Glutamatergic neuron (in vitro differentiated cells): ENCODE measurements at regions not wholly inside any gene's neighbourhood (a gene's known extent, or its start where the extent isn't known, plus 50 kb on each side); places are given as distances from the start of the nearest gene placed in this dataset.

Source experiments
- DNase-seq: peaks from one replicate; pipeline ENCODE4 v3.0.0; 2022
- H3K27ac Mint-ChIP-seq: one replicate; pipeline ENCODE4 v1.8.0; 2020; ENCODE audit warnings: mild to moderate bottlenecking, mixed read lengths, inconsistent platforms; ENCODE audit not compliant: unreplicated experiment
- H3K27me3 Mint-ChIP-seq: one replicate; pipeline ENCODE4 v1.8.0; 2020; ENCODE audit warnings: mild to moderate bottlenecking, moderate library complexity, mixed read lengths, inconsistent platforms; ENCODE audit not compliant: unreplicated experiment
- H3K36me3 Mint-ChIP-seq: one replicate; pipeline ENCODE4 v1.8.0; 2020; ENCODE audit warnings: mild to moderate bottlenecking, mixed read lengths, inconsistent platforms; ENCODE audit not compliant: unreplicated experiment
- H3K4me1 Mint-ChIP-seq: one replicate; pipeline ENCODE4 v1.8.0; 2020; ENCODE audit warnings: mild to moderate bottlenecking, low read depth, mixed read lengths, inconsistent platforms; ENCODE audit not compliant: unreplicated experiment
- H3K4me3 Mint-ChIP-seq: one replicate; pipeline ENCODE4 v1.8.0; 2020; ENCODE audit warnings: mild to moderate bottlenecking, mixed read lengths, inconsistent platforms; ENCODE audit not compliant: unreplicated experiment
- H3K9me3 Mint-ChIP-seq: one replicate; pipeline ENCODE4 v1.8.0; 2020; ENCODE audit warnings: mild to moderate bottlenecking, moderate library complexity, mixed read lengths, inconsistent platforms; ENCODE audit not compliant: unreplicated experiment
- TF ChIP-seq, protein P1 (sequence below): fragments of 200-600 bp; sonication (generic); IDR thresholded peaks from one replicate; pipeline ENCODE4 v1.5.0; 2021; ENCODE audit not compliant: partially characterized antibody, unreplicated experiment

GRCh38 chr2:226637383-226637782 is 162.2 kb downstream of the IRS1 start:
- H3K27ac Mint-ChIP-seq: no peak overlapping the region
- peaks cover 1% of the 10 kb centered on the region for H3K9me3 Mint-ChIP-seq
- H3K4me1 Mint-ChIP-seq: peaks cover 2% of the 10 kb centered on the region
- H3K36me3 Mint-ChIP-seq: no peaks in the 10 kb centered on the region
- peaks cover 5% of the 10 kb centered on the region for H3K27me3 Mint-ChIP-seq
- TF ChIP-seq, protein P1, sequence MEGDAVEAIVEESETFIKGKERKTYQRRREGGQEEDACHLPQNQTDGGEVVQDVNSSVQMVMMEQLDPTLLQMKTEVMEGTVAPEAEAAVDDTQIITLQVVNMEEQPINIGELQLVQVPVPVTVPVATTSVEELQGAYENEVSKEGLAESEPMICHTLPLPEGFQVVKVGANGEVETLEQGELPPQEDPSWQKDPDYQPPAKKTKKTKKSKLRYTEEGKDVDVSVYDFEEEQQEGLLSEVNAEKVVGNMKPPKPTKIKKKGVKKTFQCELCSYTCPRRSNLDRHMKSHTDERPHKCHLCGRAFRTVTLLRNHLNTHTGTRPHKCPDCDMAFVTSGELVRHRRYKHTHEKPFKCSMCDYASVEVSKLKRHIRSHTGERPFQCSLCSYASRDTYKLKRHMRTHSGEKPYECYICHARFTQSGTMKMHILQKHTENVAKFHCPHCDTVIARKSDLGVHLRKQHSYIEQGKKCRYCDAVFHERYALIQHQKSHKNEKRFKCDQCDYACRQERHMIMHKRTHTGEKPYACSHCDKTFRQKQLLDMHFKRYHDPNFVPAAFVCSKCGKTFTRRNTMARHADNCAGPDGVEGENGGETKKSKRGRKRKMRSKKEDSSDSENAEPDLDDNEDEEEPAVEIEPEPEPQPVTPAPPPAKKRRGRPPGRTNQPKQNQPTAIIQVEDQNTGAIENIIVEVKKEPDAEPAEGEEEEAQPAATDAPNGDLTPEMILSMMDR: no peak
- no peak for DNase-seq
- no peak overlapping the region for H3K4me3 Mint-ChIP-seq

GRCh38 chr2:226636586-226636985 is 163.0 kb downstream of the IRS1 start:
- Mint-ChIP-seq H3K4me1 (peaks cover 2% of the 10 kb centered on the region), H3K27me3 (peaks cover 5% of the 10 kb centered on the region), H3K36me3 (no peaks in the 10 kb centered on the region), H3K27ac (no peak overlapping the region), H3K9me3 (peaks cover 1% of the 10 kb centered on the region), H3K4me3 (no peak overlapping the region)
- DNase-seq: no peak
- TF ChIP-seq, protein P1: no peak

DNA sequence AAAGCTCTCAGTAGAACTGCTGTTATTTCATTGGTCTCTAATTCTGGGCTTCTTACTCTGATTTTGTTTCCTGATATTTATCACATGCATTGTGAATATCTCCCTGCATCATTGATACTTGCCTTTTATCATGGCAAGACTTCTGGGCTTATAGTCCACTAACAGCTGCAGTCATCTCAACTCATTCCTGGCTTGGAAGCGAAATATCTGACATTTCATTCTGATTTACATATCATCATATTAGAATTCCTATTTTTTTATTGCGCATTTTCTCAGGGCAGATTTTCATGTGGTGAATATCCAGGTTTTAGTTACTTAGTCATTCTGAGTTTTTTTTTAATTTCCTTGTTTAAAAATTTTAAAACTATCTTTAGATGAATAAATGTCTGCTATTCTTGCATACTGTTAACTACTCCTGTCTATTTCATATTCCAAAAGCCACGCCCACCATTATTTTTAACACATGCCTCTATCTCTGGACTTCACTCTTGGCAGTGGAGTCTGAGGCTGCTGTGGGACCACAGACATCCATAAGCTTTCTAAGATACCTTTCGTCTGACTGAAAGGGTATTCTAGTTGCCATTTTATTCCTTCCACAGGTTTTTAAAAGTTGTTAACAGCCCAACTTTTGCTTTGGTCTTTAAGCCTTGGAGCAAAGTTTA is 164.5 kb downstream of the IRS1 start:
- H3K9me3 Mint-ChIP-seq: peaks cover 1% of the 10 kb centered on the region
- TF ChIP-seq, protein P1: no peak
- H3K4me3 Mint-ChIP-seq: no peak overlapping the region
- no peak for DNase-seq
- H3K27me3 Mint-ChIP-seq: peaks cover 5% of the 10 kb centered on the region
- peaks cover 2% of the 10 kb centered on the region for H3K4me1 Mint-ChIP-seq
- no peaks in the 10 kb centered on the region for H3K36me3 Mint-ChIP-seq
- H3K27ac Mint-ChIP-seq: no peak overlapping the region

DNA sequence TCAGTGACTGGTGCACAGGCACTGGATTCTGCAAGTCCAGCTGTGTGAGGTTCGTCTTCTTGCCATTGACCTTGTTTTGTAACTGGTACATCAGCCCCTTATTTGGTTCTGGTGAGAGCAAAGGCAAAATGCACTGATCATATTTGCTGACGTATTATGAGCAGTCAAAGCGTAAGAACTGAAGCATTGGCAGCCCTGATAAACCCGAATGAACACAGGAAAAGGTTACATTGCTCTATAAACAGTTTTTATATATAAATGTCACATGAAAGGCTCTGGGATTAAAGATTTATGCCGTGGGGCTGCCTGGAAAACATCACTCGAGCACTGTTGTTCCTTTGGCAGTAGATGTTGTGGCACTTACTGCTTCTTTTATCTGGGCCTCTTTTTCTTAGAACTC is 167.9 kb downstream of the IRS1 start:
- Mint-ChIP-seq H3K4me1 (peaks cover 5% of the 10 kb centered on the region), H3K9me3 (peaks cover 1% of the 10 kb centered on the region), H3K27me3 (no peaks in the 10 kb centered on the region), H3K36me3 (no peaks in the 10 kb centered on the region), H3K4me3 (no peak overlapping the region), H3K27ac (no peak overlapping the region)
- DNase-seq: no peak
- TF ChIP-seq, protein P1: no peak

GRCh38 chr2:226631187-226631586 is 168.4 kb downstream of the IRS1 start:
- H3K9me3 Mint-ChIP-seq: peaks cover 1% of the 10 kb centered on the region
- H3K36me3 Mint-ChIP-seq: no peaks in the 10 kb centered on the region
- no peaks in the 10 kb centered on the region for H3K27me3 Mint-ChIP-seq
- peaks cover 3% of the 10 kb centered on the region for H3K4me1 Mint-ChIP-seq
- no peak overlapping the region for H3K27ac Mint-ChIP-seq
- TF ChIP-seq, protein P1: no peak
- no peak for DNase-seq
- H3K4me3 Mint-ChIP-seq: no peak overlapping the region
